A673 (cell line): ENCODE measurements at regions not wholly inside any gene's neighbourhood (a gene's known extent, or its start where the extent isn't known, plus 50 kb on each side); places are given as distances from the start of the nearest gene placed in this dataset.

Source experiments
- BruUV-seq: library from RNA; stranded (reverse); fragments of 400-500 nt; replicated peaks from 2 replicates; lab custom pipeline; 2021; lab: Mats Ljungman, UMichigan
- CTCF ChIA-PET: fragments of 300-600 bp; sonication (Branson Sonifier 250); formaldehyde crosslinking; loops from one replicate; lab custom pipeline; 2022; ENCODE audit warnings: antibody characterized with exemption; lab: Charles Lee
- POLR2A ChIA-PET: fragments of 300-600 bp; sonication (Branson Sonifier 250); formaldehyde crosslinking; loops from one replicate; lab custom pipeline; 2022; ENCODE audit warnings: antibody characterized with exemption; ENCODE audit not compliant: low non-redundant PET; lab: Charles Lee
- DNase-seq: peaks from one replicate; pipeline ENCODE4 v3.0.0-alpha.2; 2015; ENCODE audit warnings: low spot score
- H3K27ac ChIP-seq: fragments of 200-600 bp; sonication (generic); 2 replicates; pipeline ENCODE4 v1.5.1; 2016; ENCODE audit warnings: mixed run types, low read depth, mild to moderate bottlenecking, mixed read lengths, antibody characterized with exemption, low read length; ENCODE audit not compliant: poor library complexity, severe bottlenecking
- H3K27me3 ChIP-seq: fragments of 200-600 bp; sonication (generic); replicated peaks from 2 replicates; pipeline ENCODE4 v1.6.1; 2017; ENCODE audit warnings: mixed run types, low read depth, mild to moderate bottlenecking, mixed read lengths, antibody characterized with exemption, low read length; ENCODE audit not compliant: insufficient read depth, poor library complexity
- H3K36me3 ChIP-seq: fragments of 200-600 bp; sonication (generic); 2 replicates; pipeline ENCODE4 v1.6.1; 2016; ENCODE audit warnings: mixed run types, mild to moderate bottlenecking, mixed read lengths, antibody characterized with exemption, low read length; ENCODE audit not compliant: insufficient read depth, poor library complexity, severe bottlenecking
- H3K4me1 ChIP-seq: fragments of 200-600 bp; sonication (generic); 2 replicates; pipeline ENCODE4 v1.6.1; 2017; ENCODE audit warnings: mixed run types, mild to moderate bottlenecking, mixed read lengths, antibody characterized with exemption, low read length; ENCODE audit not compliant: insufficient read depth, poor library complexity, severe bottlenecking
- H3K4me3 ChIP-seq: fragments of 200-600 bp; sonication (generic); 2 replicates; pipeline ENCODE4 v1.5.1; 2016; ENCODE audit warnings: low read depth, mixed run types, mild to moderate bottlenecking, mixed read lengths, low read length; ENCODE audit not compliant: poor library complexity, severe bottlenecking
- H3K9me3 ChIP-seq: fragments of 200-600 bp; sonication (generic); 2 replicates; pipeline ENCODE4 v1.6.1; 2016; ENCODE audit warnings: mixed run types, low read depth, mild to moderate bottlenecking, mixed read lengths, antibody characterized with exemption, low read length; ENCODE audit not compliant: poor library complexity, severe bottlenecking
- EZH2 ChIP-seq: fragments of 200-600 bp; sonication (generic); IDR thresholded peaks from 2 replicates; pipeline ENCODE4 v1.6.1; 2017; ENCODE audit warnings: borderline replicate concordance, low read depth, mild to moderate bottlenecking, mixed read lengths, antibody characterized with exemption, low read length; ENCODE audit not compliant: poor library complexity, severe bottlenecking
- intact Hi-C: fragments of 100-400 bp; cut with micrococcal nuclease; formaldehyde crosslinking; loops from one replicate; pipeline ENCODE4 v1.10.0; 2022; ENCODE audit not compliant: unreplicated experiment
- TF ChIP-seq, protein P1 (sequence below): fragments of 300-800, 200-600 bp; sonication (generic); conservative IDR thresholded peaks from 2 replicates; pipeline ENCODE4 v1.5.1; 2017; ENCODE audit warnings: low read depth, mild to moderate bottlenecking, antibody characterized with exemption, low read length, moderate library complexity, mixed read lengths

DNA sequence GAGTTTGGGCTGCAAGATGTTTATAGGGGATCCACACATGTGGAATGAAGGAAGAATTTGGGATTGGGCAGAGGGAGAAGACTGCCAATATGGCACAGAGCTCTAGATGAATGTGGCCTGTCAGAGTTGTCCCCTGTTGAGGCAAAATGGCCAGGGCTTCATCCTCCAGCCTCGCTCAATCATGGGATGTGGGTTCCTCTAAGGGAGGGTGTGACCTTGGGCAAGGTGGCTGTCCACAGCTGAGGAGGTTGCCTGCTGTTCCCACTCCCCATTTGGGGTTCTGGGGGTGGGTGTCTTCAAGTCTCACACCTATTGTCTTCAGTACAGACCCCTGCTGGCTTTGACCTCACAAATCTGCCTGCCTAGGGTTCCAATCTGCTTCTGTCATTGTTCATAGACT is 121.6 kb upstream of the FAM204A start:
- peaks cover 17% of the 10 kb centered on the region for H3K27me3 ChIP-seq
- H3K9me3 ChIP-seq, result no peaks in the 10 kb centered on the region
- no TSS peak for BruUV-seq
- no peak overlapping the region for H3K27ac ChIP-seq
- intact Hi-C loops, result no loop called here
- TF ChIP-seq, protein P1, sequence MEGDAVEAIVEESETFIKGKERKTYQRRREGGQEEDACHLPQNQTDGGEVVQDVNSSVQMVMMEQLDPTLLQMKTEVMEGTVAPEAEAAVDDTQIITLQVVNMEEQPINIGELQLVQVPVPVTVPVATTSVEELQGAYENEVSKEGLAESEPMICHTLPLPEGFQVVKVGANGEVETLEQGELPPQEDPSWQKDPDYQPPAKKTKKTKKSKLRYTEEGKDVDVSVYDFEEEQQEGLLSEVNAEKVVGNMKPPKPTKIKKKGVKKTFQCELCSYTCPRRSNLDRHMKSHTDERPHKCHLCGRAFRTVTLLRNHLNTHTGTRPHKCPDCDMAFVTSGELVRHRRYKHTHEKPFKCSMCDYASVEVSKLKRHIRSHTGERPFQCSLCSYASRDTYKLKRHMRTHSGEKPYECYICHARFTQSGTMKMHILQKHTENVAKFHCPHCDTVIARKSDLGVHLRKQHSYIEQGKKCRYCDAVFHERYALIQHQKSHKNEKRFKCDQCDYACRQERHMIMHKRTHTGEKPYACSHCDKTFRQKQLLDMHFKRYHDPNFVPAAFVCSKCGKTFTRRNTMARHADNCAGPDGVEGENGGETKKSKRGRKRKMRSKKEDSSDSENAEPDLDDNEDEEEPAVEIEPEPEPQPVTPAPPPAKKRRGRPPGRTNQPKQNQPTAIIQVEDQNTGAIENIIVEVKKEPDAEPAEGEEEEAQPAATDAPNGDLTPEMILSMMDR, result no peak
- no peak for TF ChIP-seq EZH2
- H3K4me3 ChIP-seq, result no peak overlapping the region
- no peaks in the 10 kb centered on the region for H3K4me1 ChIP-seq
- H3K36me3 ChIP-seq, result no peaks in the 10 kb centered on the region
- ChIA-PET CTCF (no interaction called here), POLR2A (no interaction called here)
- DNase-seq, result no peak

GRCh38 chr10:118462401-118462800 is 120.3 kb upstream of the FAM204A start:
- H3K36me3 ChIP-seq, result no peaks in the 10 kb centered on the region
- peaks cover 8% of the 10 kb centered on the region for H3K27me3 ChIP-seq
- no peaks in the 10 kb centered on the region for H3K4me1 ChIP-seq
- no peaks in the 10 kb centered on the region for H3K9me3 ChIP-seq
- no peak overlapping the region for H3K4me3 ChIP-seq
- ChIA-PET CTCF (no interaction called here), POLR2A (no interaction called here)
- H3K27ac ChIP-seq, result no peak overlapping the region
- BruUV-seq, result no TSS peak
- DNase-seq, result no peak
- no peak for TF ChIP-seq EZH2
- TF ChIP-seq, protein P1, result no peak
- intact Hi-C loops, result no loop called here

DNA sequence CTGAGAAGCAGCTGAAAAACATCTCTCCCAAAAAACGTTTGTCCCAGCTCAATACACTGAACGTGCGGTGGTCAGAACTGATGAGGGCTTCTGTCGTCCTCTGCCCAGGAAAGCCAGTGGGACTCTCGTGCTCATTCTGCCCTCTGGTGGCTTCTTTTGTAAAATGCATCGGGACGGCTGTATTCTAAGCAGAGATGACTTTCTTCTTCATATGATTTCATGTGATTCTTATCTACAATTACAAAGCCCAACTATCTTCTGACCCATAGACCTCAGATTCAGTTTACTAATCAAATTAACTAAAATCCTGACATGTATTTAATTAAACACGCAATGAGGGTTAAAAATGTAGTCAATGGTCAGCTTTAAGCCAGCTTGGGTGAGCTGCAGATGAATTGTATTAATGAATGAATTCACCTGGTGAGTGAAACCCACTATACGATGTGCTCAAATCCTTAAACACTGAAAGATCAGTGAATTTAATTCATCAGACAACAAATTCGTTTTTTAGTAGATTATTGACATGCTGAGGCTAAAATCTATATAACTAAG is 117.6 kb upstream of the FAM204A start:
- Histone ChIP-seq H3K4me1 (no peaks in the 10 kb centered on the region), H3K27ac (no peak overlapping the region), H3K9me3 (no peaks in the 10 kb centered on the region), H3K36me3 (no peaks in the 10 kb centered on the region), H3K4me3 (no peak overlapping the region), H3K27me3 (no peaks in the 10 kb centered on the region)
- ChIA-PET POLR2A (no interaction called here), CTCF (interaction anchor here (0.5 to 1.7 kb wide), 5 partner anchors 15 to 1017 kb away, joined by 3 to 14 read pairs (median 4); no protein-coding TSS in a partner anchor)
- TF ChIP-seq, protein P1, result peak; percentile 83
- TF ChIP-seq EZH2, result no peak
- BruUV-seq, result no TSS peak
- peak; percentile 72 for DNase-seq
- intact Hi-C loops, result loop anchor here (5.0 kb wide), 1 partner anchor 962 kb away; no protein-coding TSS in a partner anchor
